Cardiac muscle cell (in vitro differentiated cells and primary cell): ENCODE measurements at regions not wholly inside any gene's neighbourhood (a gene's known extent, or its start where the extent isn't known, plus 50 kb on each side); places are given as distances from the start of the nearest gene placed in this dataset.
A peak's percentile ranks its signal among the peaks of the same experiment; 100 is the strongest.

Experiments used
- DNase-seq, 2 donors: peaks; one replicate each; pipeline versions ENCODE4 v3.0.0 to v3.0.0-alpha.2; 2010 to 2017; ENCODE audit warnings: low read depth in 1 of 2, low spot score in 1 of 2
- H3K27ac ChIP-seq: fragments of 200-600 bp; sonication (generic); 2 replicates; pipeline ENCODE4 v1.5.1; 2016
- H3K27me3 ChIP-seq: fragments of 200-600 bp; sonication (generic); 2 replicates; pipeline ENCODE4 v1.6.0; 2016; ENCODE audit warnings: control low read depth
- H3K36me3 ChIP-seq: fragments of 200-600 bp; sonication (generic); 2 replicates; pipeline ENCODE4 v1.5.1; 2016; ENCODE audit warnings: control low read depth
- H3K4me1 ChIP-seq: fragments of 200-600 bp; sonication (generic); 2 replicates; pipeline ENCODE4 v1.8.1; 2017; ENCODE audit warnings: low read depth, mild to moderate bottlenecking, mixed run types
- H3K4me3 ChIP-seq: fragments of 200-600 bp; sonication (generic); 2 replicates; pipeline ENCODE4 v1.5.1; 2016; ENCODE audit warnings: mild to moderate bottlenecking
- H3K9me3 ChIP-seq: fragments of 200-600 bp; sonication (generic); 2 replicates; pipeline ENCODE4 v1.5.1; 2017; ENCODE audit warnings: low read depth, mild to moderate bottlenecking, control low read depth
- TF ChIP-seq, protein P1 (sequence below): IDR thresholded peaks from 2 replicates; pipeline ENCODE4 v1.5.1; 2012; ENCODE audit warnings: low read depth, mild to moderate bottlenecking, low read length

GRCh38 chr12:41981758-41982157, 162.9 kb downstream of the GXYLT1 start:
- H3K27me3 ChIP-seq, result no peaks in the 10 kb centered on the region
- H3K9me3 ChIP-seq, result no peaks in the 10 kb centered on the region
- TF ChIP-seq, protein P1, sequence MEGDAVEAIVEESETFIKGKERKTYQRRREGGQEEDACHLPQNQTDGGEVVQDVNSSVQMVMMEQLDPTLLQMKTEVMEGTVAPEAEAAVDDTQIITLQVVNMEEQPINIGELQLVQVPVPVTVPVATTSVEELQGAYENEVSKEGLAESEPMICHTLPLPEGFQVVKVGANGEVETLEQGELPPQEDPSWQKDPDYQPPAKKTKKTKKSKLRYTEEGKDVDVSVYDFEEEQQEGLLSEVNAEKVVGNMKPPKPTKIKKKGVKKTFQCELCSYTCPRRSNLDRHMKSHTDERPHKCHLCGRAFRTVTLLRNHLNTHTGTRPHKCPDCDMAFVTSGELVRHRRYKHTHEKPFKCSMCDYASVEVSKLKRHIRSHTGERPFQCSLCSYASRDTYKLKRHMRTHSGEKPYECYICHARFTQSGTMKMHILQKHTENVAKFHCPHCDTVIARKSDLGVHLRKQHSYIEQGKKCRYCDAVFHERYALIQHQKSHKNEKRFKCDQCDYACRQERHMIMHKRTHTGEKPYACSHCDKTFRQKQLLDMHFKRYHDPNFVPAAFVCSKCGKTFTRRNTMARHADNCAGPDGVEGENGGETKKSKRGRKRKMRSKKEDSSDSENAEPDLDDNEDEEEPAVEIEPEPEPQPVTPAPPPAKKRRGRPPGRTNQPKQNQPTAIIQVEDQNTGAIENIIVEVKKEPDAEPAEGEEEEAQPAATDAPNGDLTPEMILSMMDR, result no peak
- no peak overlapping the region for H3K4me3 ChIP-seq
- no peaks in the 10 kb centered on the region for H3K4me1 ChIP-seq
- H3K36me3 ChIP-seq, result no peaks in the 10 kb centered on the region
- DNase-seq, result no peak
- H3K27ac ChIP-seq, result no peak overlapping the region

DNA sequence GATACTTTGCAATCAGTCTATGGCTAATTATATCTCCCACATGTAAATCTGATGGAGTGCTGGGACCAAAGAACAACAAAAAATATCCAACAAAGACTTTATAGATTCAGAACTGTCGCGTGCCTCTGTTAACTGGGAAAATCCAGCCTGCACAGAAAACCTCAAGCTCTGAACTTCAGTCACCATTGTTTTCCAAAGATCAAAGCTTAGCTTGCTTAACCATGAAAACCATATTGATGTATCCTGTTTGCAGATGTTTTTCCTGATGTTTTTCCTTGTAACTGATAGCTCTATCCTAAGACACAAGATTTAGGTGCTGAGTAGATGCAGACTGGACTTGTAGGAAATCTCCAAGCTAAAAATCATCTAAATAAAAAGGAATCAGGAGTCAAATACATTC, 163.7 kb downstream of the GXYLT1 start:
- H3K4me3 ChIP-seq, result no peak overlapping the region
- no peak for DNase-seq
- H3K27me3 ChIP-seq, result no peaks in the 10 kb centered on the region
- no peaks in the 10 kb centered on the region for H3K4me1 ChIP-seq
- no peak overlapping the region for H3K27ac ChIP-seq
- H3K9me3 ChIP-seq, result no peaks in the 10 kb centered on the region
- TF ChIP-seq, protein P1, result no peak
- no peaks in the 10 kb centered on the region for H3K36me3 ChIP-seq

- TF ChIP-seq, protein P1, result no peak
- Histone ChIP-seq H3K36me3 (no peaks in the 10 kb centered on the region), H3K27me3 (no peaks in the 10 kb centered on the region), H3K27ac (no peak overlapping the region), H3K4me1 (no peaks in the 10 kb centered on the region), H3K4me3 (no peak overlapping the region), H3K9me3 (no peaks in the 10 kb centered on the region)
- no peak for DNase-seq
Observed at GRCh38 chr12:41980390-41980789, 164.3 kb downstream of the GXYLT1 start.

DNA sequence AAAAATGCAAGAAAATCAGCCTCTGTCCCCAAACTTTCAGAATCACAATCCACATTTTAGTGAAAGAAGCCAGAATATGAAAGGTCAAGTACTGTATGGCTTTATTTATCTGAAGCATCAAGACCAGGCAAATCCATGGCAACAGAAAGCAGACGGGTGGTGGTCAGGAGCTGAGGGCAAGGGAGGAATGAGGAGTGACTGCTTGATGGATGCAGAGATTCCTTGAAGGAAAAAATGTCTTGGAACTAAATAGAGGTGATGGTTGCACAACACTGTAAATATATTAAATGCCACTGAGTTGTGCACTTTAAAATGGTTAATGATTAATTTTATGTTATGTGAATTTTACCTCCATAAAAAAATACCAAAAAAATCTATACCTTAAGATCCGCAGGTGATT, 165.1 kb downstream of the GXYLT1 start:
- Histone ChIP-seq H3K4me1 (no peaks in the 10 kb centered on the region), H3K27ac (no peak overlapping the region), H3K36me3 (no peaks in the 10 kb centered on the region), H3K27me3 (no peaks in the 10 kb centered on the region), H3K4me3 (no peak overlapping the region), H3K9me3 (no peaks in the 10 kb centered on the region)
- DNase-seq, result no peak
- TF ChIP-seq, protein P1, result no peak

DNA sequence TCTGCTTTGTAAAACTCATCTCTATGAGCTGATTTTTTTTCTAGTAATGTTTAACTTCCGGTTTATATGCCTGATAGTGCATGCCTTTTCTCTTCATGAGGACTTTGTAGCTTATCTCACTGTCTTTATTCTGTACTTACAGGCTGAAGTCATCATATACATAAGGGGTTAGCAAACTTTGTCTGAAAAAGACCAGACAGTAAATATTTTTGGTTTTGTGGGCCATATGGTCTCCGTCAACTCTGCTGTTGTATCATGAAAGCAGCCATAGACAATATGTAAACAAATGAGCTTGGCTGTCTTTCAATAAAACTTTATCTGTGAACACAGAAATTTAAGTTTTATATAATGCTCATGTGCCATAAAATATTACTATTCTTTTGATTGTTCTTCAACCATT, 172.1 kb downstream of the GXYLT1 start:
- Histone ChIP-seq H3K27me3 (no peaks in the 10 kb centered on the region), H3K4me3 (no peak overlapping the region), H3K9me3 (no peaks in the 10 kb centered on the region), H3K36me3 (no peaks in the 10 kb centered on the region), H3K27ac (peak overlapping the region; percentile 4), H3K4me1 (peaks cover 19% of the 10 kb centered on the region)
- TF ChIP-seq, protein P1, result no peak
- peak; percentile 8 to 15 for DNase-seq

DNA sequence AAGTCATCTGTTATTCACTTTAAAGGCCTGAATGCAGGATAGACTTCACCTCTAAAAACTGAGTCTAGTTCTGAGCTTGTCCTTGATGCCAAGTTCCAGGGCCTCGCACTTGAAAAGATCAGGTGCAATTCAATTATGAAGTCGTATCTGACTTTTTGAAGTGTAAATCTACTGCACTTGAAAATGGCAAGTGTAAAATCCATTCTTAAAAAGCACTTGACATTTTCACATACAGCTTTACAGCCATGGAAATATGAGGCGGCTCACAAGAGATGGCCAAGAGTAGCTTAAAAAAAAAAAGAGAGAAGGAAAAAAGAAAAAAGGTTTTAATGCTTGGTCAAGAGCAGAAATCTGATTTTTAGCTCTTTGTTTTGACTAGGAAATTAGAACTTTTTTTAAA, 172.5 kb downstream of the GXYLT1 start:
- H3K4me3 ChIP-seq, result no peak overlapping the region
- DNase-seq, result peak in 1 of 2 donors; percentile 77
- no peaks in the 10 kb centered on the region for H3K27me3 ChIP-seq
- TF ChIP-seq, protein P1, result no peak
- H3K27ac ChIP-seq, result peak overlapping the region; percentile 13
- H3K4me1 ChIP-seq, result peaks cover 19% of the 10 kb centered on the region
- H3K9me3 ChIP-seq, result no peaks in the 10 kb centered on the region
- no peaks in the 10 kb centered on the region for H3K36me3 ChIP-seq
